ENCODE measurements at regions not wholly inside any gene's neighbourhood (a gene's known extent, or its start where the extent isn't known, plus 50 kb on each side); places are given as distances from the start of the nearest gene placed in this dataset.

GRCh38 chr13:106029676-106030290, 505.7 kb downstream of the EFNB2 start:
- Histone ChIP-seq H3K4me3 (no peak overlapping the region), H3K27ac (no peak overlapping the region), H3K9me3 (ENCODE audit: low read depth) (no peaks in the 10 kb centered on the region), H3K27me3 (no peaks in the 10 kb centered on the region), H3K4me1 (ENCODE audit: low read depth) (no peaks in the 10 kb centered on the region), H3K36me3 (no peaks in the 10 kb centered on the region)
- no peak for TF ChIP-seq CTCF (IDR thresholded peaks at IDR 0.05; ENCODE audit: low read depth, low read length)
- DNase-seq (ENCODE audit: low read depth in 1 of 2, low spot score in 1 of 2), result no peak

GRCh38 chr13:106028911-106029310, 506.6 kb downstream of the EFNB2 start:
- Histone ChIP-seq H3K27ac (no peak overlapping the region), H3K9me3 (ENCODE audit: low read depth) (no peaks in the 10 kb centered on the region), H3K4me3 (no peak overlapping the region), H3K36me3 (no peaks in the 10 kb centered on the region), H3K27me3 (no peaks in the 10 kb centered on the region), H3K4me1 (ENCODE audit: low read depth) (no peaks in the 10 kb centered on the region)
- peak in 1 of 2 donors; percentile 2 for DNase-seq (ENCODE audit: low read depth in 1 of 2, low spot score in 1 of 2)
- TF ChIP-seq CTCF (IDR thresholded peaks at IDR 0.05; ENCODE audit: low read depth, low read length), result no peak

- H3K27me3 ChIP-seq, result no peaks in the 10 kb centered on the region
- H3K27ac ChIP-seq, result no peak overlapping the region
- H3K4me1 ChIP-seq (ENCODE audit: low read depth), result no peaks in the 10 kb centered on the region
- TF ChIP-seq CTCF (IDR thresholded peaks at IDR 0.05; ENCODE audit: low read depth, low read length), result no peak
- H3K9me3 ChIP-seq (ENCODE audit: low read depth), result no peaks in the 10 kb centered on the region
- no peaks in the 10 kb centered on the region for H3K36me3 ChIP-seq
- DNase-seq (ENCODE audit: low read depth in 1 of 2, low spot score in 1 of 2), result no peak
- no peak overlapping the region for H3K4me3 ChIP-seq
These were observed 523.9 kb downstream of the EFNB2 start for GRCh38 chr13:106011600-106011999.

- DNase-seq (ENCODE audit: low read depth in 1 of 2, low spot score in 1 of 2), result no peak
- Histone ChIP-seq H3K36me3 (no peaks in the 10 kb centered on the region), H3K27me3 (no peaks in the 10 kb centered on the region), H3K4me1 (ENCODE audit: low read depth) (no peaks in the 10 kb centered on the region), H3K9me3 (ENCODE audit: low read depth) (no peaks in the 10 kb centered on the region), H3K27ac (no peak overlapping the region), H3K4me3 (no peak overlapping the region)
- no peak for TF ChIP-seq CTCF (IDR thresholded peaks at IDR 0.05; ENCODE audit: low read depth, low read length)
These were observed 524.6 kb downstream of the EFNB2 start for GRCh38 chr13:106010836-106011235.

- H3K27ac ChIP-seq, result no peak overlapping the region
- H3K9me3 ChIP-seq (ENCODE audit: low read depth), result no peaks in the 10 kb centered on the region
- no peak for TF ChIP-seq CTCF (IDR thresholded peaks at IDR 0.05; ENCODE audit: low read depth, low read length)
- H3K4me1 ChIP-seq (ENCODE audit: low read depth), result no peaks in the 10 kb centered on the region
- H3K27me3 ChIP-seq, result no peaks in the 10 kb centered on the region
- no peak for DNase-seq (ENCODE audit: low read depth in 1 of 2, low spot score in 1 of 2)
- no peaks in the 10 kb centered on the region for H3K36me3 ChIP-seq
- H3K4me3 ChIP-seq, result no peak overlapping the region
These were observed 526.9 kb downstream of the EFNB2 start for GRCh38 chr13:106008540-106008939.

Data from cardiac muscle cell (in vitro differentiated cells and primary cell).